ENCODE measurements at regions not wholly inside any gene's neighbourhood (a gene's known extent, or its start where the extent isn't known, plus 50 kb on each side); places are given as distances from the start of the nearest gene placed in this dataset.

- in situ Hi-C loops (cut with MboI; ENCODE audit: low pct_unique_long_range_greater_than_20kb, low sequenced_read_pairs, unreplicated experiment), result no loop called here
- no peak for TF ChIP-seq CTCF (IDR thresholded peaks at IDR 0.05; ENCODE audit: extremely low read depth, insufficient read depth, missing control alignments)
Observed at GRCh38 chr11:41775296-41775695, 315.8 kb upstream of the LRRC4C start.

GRCh38 chr11:41779401-41779960 is 320.0 kb upstream of the LRRC4C start:
- in situ Hi-C loops (cut with MboI; ENCODE audit: low pct_unique_long_range_greater_than_20kb, low sequenced_read_pairs, unreplicated experiment), result no loop called here
- no peak for DNase-seq (ENCODE audit: low spot score)
- no peak for TF ChIP-seq CTCF (IDR thresholded peaks at IDR 0.05; ENCODE audit: extremely low read depth, insufficient read depth, missing control alignments)

More at GRCh38 chr11:41775296-41775695, 315.8 kb upstream of the LRRC4C start:
- no peak for DNase-seq (ENCODE audit: low spot score)

GRCh38 chr11:41781441-41781840 is 322.0 kb upstream of the LRRC4C start:
- DNase-seq (ENCODE audit: low spot score), result no peak
- no peak for TF ChIP-seq CTCF (IDR thresholded peaks at IDR 0.05; ENCODE audit: extremely low read depth, insufficient read depth, missing control alignments)
- in situ Hi-C loops (cut with MboI; ENCODE audit: low pct_unique_long_range_greater_than_20kb, low sequenced_read_pairs, unreplicated experiment), result no loop called here

- DNase-seq (ENCODE audit: low spot score), result no peak
- in situ Hi-C loops (cut with MboI; ENCODE audit: low pct_unique_long_range_greater_than_20kb, low sequenced_read_pairs, unreplicated experiment), result no loop called here
- TF ChIP-seq CTCF (IDR thresholded peaks at IDR 0.05; ENCODE audit: extremely low read depth, insufficient read depth, missing control alignments), result no peak
Observed at GRCh38 chr11:41784513-41785335, 325.3 kb upstream of the LRRC4C start.

- in situ Hi-C loops (cut with MboI; ENCODE audit: low pct_unique_long_range_greater_than_20kb, low sequenced_read_pairs, unreplicated experiment), result no loop called here
- no peak for TF ChIP-seq CTCF (IDR thresholded peaks at IDR 0.05; ENCODE audit: extremely low read depth, insufficient read depth, missing control alignments)
- no peak for DNase-seq (ENCODE audit: low spot score)
Observed at GRCh38 chr11:41786087-41786486, 326.6 kb upstream of the LRRC4C start.

GRCh38 chr11:41788177-41788576 is 328.7 kb upstream of the LRRC4C start:
- no peak for DNase-seq (ENCODE audit: low spot score)
- in situ Hi-C loops (cut with MboI; ENCODE audit: low pct_unique_long_range_greater_than_20kb, low sequenced_read_pairs, unreplicated experiment), result no loop called here
- no peak for TF ChIP-seq CTCF (IDR thresholded peaks at IDR 0.05; ENCODE audit: extremely low read depth, insufficient read depth, missing control alignments)
